Tibial artery (tissue), 4 donors: ENCODE measurements at regions not wholly inside any gene's neighbourhood (a gene's known extent, or its start where the extent isn't known, plus 50 kb on each side); places are given as distances from the start of the nearest gene placed in this dataset.

Experiments used
- DNase-seq, 2 donors: peaks; one replicate each; pipeline ENCODE4 v3.0.0-alpha.2; 2019
- H3K27ac ChIP-seq, 2 donors: fragments of 200-600 bp; sonication (generic) in 1 of 2; 1 replicate in 1 of 2; 2 replicates in 1 of 2; pipeline ENCODE4 v1.5.1; 2018 to 2019; ENCODE audit warnings: mild to moderate bottlenecking in 1 of 2
- H3K27me3 ChIP-seq, 2 donors: fragments of 200-600 bp; sonication (generic) in 1 of 2; one replicate each; pipeline versions ENCODE4 v1.5.1 to v1.6.0; 2016 to 2019
- H3K36me3 ChIP-seq, 3 donors: fragments of 200-600 bp; sonication (generic) in 2 of 3; one replicate each; pipeline ENCODE4 v1.5.1; 2016 to 2019; ENCODE audit warnings: mild to moderate bottlenecking in 2 of 3
- H3K4me1 ChIP-seq, 4 donors: fragments of 200-600 bp; sonication (generic) in 2 of 4; 1 replicate in 3 of 4; 2 replicates in 1 of 4; pipeline ENCODE4 v1.5.1; 2016 to 2019
- H3K4me3 ChIP-seq, 2 donors: fragments of 200-600 bp; sonication (generic) in 1 of 2; 1 replicate in 1 of 2; 2 replicates in 1 of 2; pipeline ENCODE4 v1.5.1; 2018 to 2019; ENCODE audit warnings: mild to moderate bottlenecking in 2 of 2
- H3K9me3 ChIP-seq, 3 donors: fragments of 200-600 bp; sonication (generic) in 1 of 3; one replicate each; pipeline ENCODE4 v1.5.1; 2016 to 2019
- intact Hi-C: fragments of 100-400 bp; cut with DNase I; formaldehyde crosslinking; loops from one replicate; pipeline ENCODE4 v1.15.0; 2023; ENCODE audit warnings: low total_unique reads
- TF ChIP-seq, protein P1 (sequence below), 2 experiments: fragments of 200-600 bp in 1 of 2; fragments of 450-650 bp in 1 of 2; IDR thresholded peaks; one replicate each; pipeline ENCODE4 v1.5.1; 2017 to 2019; ENCODE audit warnings: antibody characterized with exemption in 2 of 2, mild to moderate bottlenecking in 1 of 2, moderate library complexity in 1 of 2

DNA sequence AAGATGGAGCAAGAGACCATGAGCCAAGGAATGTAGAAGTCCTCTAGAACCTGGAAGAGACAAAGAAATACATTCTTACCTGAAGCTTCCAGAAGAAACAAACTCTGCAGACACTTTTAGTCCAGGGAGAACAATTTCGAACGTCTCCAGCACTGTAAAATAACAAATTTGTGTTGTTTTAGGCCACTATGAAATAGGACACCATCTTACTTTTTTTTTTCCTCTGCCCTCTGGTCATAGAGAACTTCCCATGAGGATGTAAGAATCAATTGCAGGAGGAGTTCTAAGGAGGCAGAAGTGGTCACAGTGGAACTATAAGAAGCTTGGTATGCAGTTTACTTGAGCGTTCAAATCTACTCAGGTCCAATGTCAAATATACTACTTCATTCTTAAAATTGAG lies 1295.9 kb downstream of the ZPLD1 start:
- Histone ChIP-seq H3K4me1 (no peaks in the 10 kb centered on the region), H3K4me3 (no peak overlapping the region), H3K27me3 (no peaks in the 10 kb centered on the region), H3K27ac (no peak overlapping the region), H3K36me3 (no peaks in the 10 kb centered on the region), H3K9me3 (no peaks in the 10 kb centered on the region)
- no peak for DNase-seq
- TF ChIP-seq, protein P1, sequence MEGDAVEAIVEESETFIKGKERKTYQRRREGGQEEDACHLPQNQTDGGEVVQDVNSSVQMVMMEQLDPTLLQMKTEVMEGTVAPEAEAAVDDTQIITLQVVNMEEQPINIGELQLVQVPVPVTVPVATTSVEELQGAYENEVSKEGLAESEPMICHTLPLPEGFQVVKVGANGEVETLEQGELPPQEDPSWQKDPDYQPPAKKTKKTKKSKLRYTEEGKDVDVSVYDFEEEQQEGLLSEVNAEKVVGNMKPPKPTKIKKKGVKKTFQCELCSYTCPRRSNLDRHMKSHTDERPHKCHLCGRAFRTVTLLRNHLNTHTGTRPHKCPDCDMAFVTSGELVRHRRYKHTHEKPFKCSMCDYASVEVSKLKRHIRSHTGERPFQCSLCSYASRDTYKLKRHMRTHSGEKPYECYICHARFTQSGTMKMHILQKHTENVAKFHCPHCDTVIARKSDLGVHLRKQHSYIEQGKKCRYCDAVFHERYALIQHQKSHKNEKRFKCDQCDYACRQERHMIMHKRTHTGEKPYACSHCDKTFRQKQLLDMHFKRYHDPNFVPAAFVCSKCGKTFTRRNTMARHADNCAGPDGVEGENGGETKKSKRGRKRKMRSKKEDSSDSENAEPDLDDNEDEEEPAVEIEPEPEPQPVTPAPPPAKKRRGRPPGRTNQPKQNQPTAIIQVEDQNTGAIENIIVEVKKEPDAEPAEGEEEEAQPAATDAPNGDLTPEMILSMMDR (IDR thresholded peaks at IDR 0.05) = no peak
- intact Hi-C loops = no loop called here

DNA sequence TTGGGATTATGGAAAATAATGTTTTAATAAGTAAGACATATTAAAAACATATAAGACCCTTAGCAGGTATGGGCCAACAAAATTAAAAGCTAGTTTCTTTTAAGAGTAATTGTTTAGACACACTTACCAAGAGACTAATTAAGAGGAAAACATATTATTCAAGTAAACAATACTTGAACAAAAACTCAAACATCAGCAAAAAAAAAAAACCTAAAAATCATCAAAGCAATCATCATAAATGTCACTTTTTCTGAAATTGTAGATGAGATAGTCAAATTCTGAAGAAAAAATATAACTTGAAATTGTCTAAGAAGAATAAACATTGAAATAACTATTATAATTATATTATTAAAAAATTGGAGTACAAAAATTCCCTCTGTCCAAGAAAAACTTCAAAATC lies 1318.2 kb downstream of the ZPLD1 start:
- Histone ChIP-seq H3K27ac (no peak overlapping the region), H3K36me3 (no peaks in the 10 kb centered on the region), H3K4me1 (no peaks in the 10 kb centered on the region), H3K4me3 (no peak overlapping the region), H3K27me3 (no peaks in the 10 kb centered on the region), H3K9me3 (peaks cover 0 to 4% (median 0%) of the 10 kb centered on the region in 3 donors)
- TF ChIP-seq, protein P1 (IDR thresholded peaks at IDR 0.05) = no peak
- DNase-seq = no peak
- intact Hi-C loops = no loop called here

DNA sequence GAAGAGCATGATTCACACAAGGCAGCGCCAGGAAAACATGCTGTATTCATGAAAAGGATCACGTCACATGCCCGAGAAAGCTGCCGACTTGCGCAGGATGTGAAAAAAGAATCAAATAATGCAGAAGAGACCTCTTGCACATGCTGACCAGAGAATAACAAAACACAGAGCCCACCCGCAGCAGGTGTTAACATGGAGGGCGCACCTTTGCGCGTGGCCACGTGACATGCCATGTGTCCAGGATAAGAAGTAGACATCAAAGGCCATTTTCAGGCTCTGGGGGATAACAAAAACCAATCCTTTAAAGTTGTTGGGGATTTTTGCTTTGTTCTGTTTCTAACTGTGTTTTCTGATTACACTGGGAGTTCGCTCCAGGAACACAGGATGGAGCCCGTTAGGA lies 1332.8 kb downstream of the ZPLD1 start:
- H3K27ac ChIP-seq = no peak overlapping the region
- H3K4me1 ChIP-seq = no peaks in the 10 kb centered on the region
- intact Hi-C loops = no loop called here
- H3K9me3 ChIP-seq = peaks cover 0 to 4% (median 3%) of the 10 kb centered on the region in 3 donors
- no peak for DNase-seq
- no peak overlapping the region for H3K4me3 ChIP-seq
- H3K36me3 ChIP-seq = no peaks in the 10 kb centered on the region
- no peaks in the 10 kb centered on the region for H3K27me3 ChIP-seq
- TF ChIP-seq, protein P1 (IDR thresholded peaks at IDR 0.05) = no peak

DNA sequence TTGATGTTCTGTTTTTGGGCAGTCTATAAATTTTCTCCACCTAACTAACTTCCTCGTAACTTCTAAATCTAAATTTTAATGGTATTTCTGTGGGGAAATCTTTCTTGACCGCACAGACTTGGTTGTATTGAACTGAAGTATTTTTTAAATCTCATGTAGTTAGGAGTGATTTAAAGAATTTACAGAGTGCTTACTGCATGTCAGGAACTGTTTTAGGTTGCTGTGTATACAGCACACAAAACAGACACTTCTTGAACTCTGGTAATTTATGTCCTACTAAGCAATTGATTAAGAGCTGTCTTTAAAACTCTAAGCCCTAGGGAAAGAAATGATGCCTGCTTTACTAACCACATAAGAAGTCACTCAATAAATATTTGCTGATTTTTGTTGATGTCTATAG lies 1350.2 kb downstream of the ZPLD1 start:
- DNase-seq = no peak
- H3K27me3 ChIP-seq = no peaks in the 10 kb centered on the region
- H3K4me3 ChIP-seq = no peak overlapping the region
- no peaks in the 10 kb centered on the region for H3K36me3 ChIP-seq
- TF ChIP-seq, protein P1 (IDR thresholded peaks at IDR 0.05) = no peak
- H3K4me1 ChIP-seq = no peaks in the 10 kb centered on the region
- no peak overlapping the region for H3K27ac ChIP-seq
- intact Hi-C loops = no loop called here
- no peaks in the 10 kb centered on the region for H3K9me3 ChIP-seq

DNA sequence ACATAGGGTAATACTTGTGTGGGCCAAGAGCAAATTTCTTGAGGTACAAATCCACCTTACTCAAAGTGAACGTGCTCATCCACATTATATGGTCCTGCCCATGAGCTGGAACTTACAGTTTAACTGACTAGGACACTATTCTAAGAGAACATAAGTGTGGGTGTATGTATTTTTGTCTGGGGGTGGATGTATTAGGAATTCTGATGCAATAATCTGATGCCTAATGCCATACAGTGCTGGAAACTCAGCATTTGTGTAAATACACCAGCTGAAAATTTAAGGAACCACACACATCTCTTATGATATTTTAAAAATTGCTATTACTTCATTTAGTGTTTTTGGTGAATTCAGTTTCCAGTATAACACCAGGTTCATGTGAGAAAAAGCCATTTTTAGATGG lies 1350.7 kb downstream of the ZPLD1 start:
- H3K36me3 ChIP-seq = no peaks in the 10 kb centered on the region
- intact Hi-C loops = no loop called here
- no peak for DNase-seq
- H3K4me3 ChIP-seq = no peak overlapping the region
- H3K27me3 ChIP-seq = no peaks in the 10 kb centered on the region
- H3K9me3 ChIP-seq = no peaks in the 10 kb centered on the region
- TF ChIP-seq, protein P1 (IDR thresholded peaks at IDR 0.05) = no peak
- H3K4me1 ChIP-seq = no peaks in the 10 kb centered on the region
- no peak overlapping the region for H3K27ac ChIP-seq

DNA sequence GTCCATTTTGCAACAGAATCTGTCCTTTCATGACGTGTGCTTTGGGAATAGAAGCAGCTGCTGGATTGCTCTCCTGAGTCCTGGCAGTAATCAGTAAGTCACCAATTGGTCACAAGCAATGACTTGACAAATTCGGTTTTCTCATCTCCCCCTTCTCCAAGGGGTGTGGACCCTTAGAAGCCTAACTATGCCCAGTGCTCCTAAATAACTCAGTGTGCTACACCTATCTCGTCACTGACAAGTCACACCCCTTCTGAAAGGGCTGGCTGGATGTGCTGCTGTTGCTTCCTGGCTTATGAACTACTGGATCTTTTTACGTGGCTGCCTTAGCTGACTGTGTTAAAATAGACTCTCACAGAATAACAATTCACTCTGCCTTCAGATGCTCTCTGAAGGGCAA lies 1351.5 kb downstream of the ZPLD1 start:
- Histone ChIP-seq H3K9me3 (no peaks in the 10 kb centered on the region), H3K36me3 (no peaks in the 10 kb centered on the region), H3K27ac (no peak overlapping the region), H3K4me1 (no peaks in the 10 kb centered on the region), H3K27me3 (no peaks in the 10 kb centered on the region), H3K4me3 (no peak overlapping the region)
- TF ChIP-seq, protein P1 (IDR thresholded peaks at IDR 0.05) = no peak
- no peak for DNase-seq
- intact Hi-C loops = no loop called here
